H1 (cell line): ENCODE measurements at regions not wholly inside any gene's neighbourhood (a gene's known extent, or its start where the extent isn't known, plus 50 kb on each side); places are given as distances from the start of the nearest gene placed in this dataset.

Experiments
- CTCF ChIP-seq, 3 experiments: IDR thresholded peaks; 1 replicate in 2 of 3; 2 replicates in 1 of 3; pipeline versions ENCODE4 v1.5.1 to v1.6.1; 2011; ENCODE audit warnings: low read length in 3 of 3, mild to moderate bottlenecking in 3 of 3, inconsistent platforms in 2 of 3, low read depth in 1 of 3, moderate library complexity in 1 of 3; ENCODE audit not compliant: insufficient read depth in 1 of 3; ENCODE audit errors: control extremely low read depth in 1 of 3
- EZH2 ChIP-seq: fragments of 200-600 bp; sonication (generic); IDR thresholded peaks from 2 replicates; pipeline ENCODE4 v1.7.1; 2012; ENCODE audit warnings: low read depth, mild to moderate bottlenecking, moderate library complexity, low read length, inconsistent platforms; ENCODE audit not compliant: severe bottlenecking
- MAFK ChIP-seq: IDR thresholded peaks from 2 replicates; pipeline ENCODE4 v1.6.1; 2012; ENCODE audit warnings: low read depth, mild to moderate bottlenecking, improper control_type of control experiment, low read length
- POU5F1 ChIP-seq: IDR thresholded peaks from 2 replicates; pipeline ENCODE4 v1.6.1; 2011; ENCODE audit warnings: low read depth, mild to moderate bottlenecking, low read length, moderate library complexity
- TAF1 ChIP-seq: IDR thresholded peaks from 2 replicates; pipeline ENCODE4 v1.6.1; 2011; ENCODE audit warnings: mild to moderate bottlenecking, low read depth, low read length

GRCh38 chr11:44456544-44457300, 108.7 kb upstream of the CD82 start:
- TF ChIP-seq POU5F1, result no peak
- no peak for TF ChIP-seq EZH2
- peak; percentile 45 to 75 (median 71); a peak in 3 of 4 replicates for TF ChIP-seq CTCF (IDR thresholded peaks at IDR 0.05; ENCODE audit: control extremely low read depth in 1 of 3, insufficient read depth in 1 of 3, low read depth in 1 of 3, low read length in 3 of 3)
- no peak for TF ChIP-seq TAF1
- no peak for TF ChIP-seq MAFK
